CD4-positive, alpha-beta T cell treated with Interleukin-12 subunit alpha and Interleukin-12 subunit beta, for 1 hour (primary cell): ENCODE measurements at regions not wholly inside any gene's neighbourhood (a gene's known extent, or its start where the extent isn't known, plus 50 kb on each side); places are given as distances from the start of the nearest gene placed in this dataset.

ENCODE experiments used
- DNase-seq: peaks from one replicate; pipeline ENCODE4 v3.0.0-alpha.2; 2020

DNA sequence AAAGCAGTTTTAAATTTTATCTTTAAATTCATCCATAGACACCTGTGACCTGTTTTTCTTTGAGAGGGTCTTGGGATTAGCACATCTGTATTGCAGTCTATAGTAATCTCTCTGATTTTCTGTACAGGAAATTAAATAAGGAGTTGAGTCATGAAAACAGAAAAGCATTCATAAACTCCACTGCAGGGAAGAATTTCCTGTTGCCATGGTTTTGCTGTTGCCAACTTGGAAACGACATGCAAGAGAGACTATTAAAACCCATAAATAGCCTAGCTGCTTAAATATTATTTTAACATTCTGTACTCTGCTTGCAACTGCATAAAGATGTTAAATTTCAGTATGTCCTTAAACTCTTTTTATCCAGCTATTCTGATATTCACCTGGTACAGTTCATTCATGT, 281.0 kb upstream of the RGS6 start:
- no peak for DNase-seq

DNA sequence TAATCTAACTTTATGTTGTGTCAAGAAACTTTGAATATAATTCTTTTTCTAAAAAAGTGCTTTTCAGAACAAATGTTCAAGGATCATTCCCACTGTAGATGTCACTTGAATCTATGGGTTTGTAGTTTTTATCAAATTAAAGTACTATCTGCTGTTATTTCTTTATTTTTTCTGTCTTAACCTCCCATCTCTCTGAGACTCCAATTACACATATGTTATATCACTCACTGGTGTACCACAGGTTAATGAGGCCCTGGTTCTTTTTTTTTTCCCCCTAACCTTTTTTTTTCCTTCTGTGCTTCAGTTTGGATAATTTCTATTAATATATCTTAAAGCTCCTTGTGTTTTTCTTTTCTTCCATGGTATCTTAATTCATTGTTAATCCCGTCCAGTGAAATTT, 279.9 kb upstream of the RGS6 start:
- DNase-seq, result no peak

- DNase-seq, result no peak
Observed at GRCh38 chr14:71654810-71655209, 277.4 kb upstream of the RGS6 start.

GRCh38 chr14:71658261-71658860, 273.9 kb upstream of the RGS6 start:
- DNase-seq, result no peak

- DNase-seq, result no peak
Observed at GRCh38 chr14:71659159-71659558, 273.1 kb upstream of the RGS6 start.

- DNase-seq, result no peak
Observed at GRCh38 chr14:71661441-71661840, 270.8 kb upstream of the RGS6 start.

- DNase-seq, result no peak
Observed at GRCh38 chr14:71662291-71662790, 269.9 kb upstream of the RGS6 start.

DNA sequence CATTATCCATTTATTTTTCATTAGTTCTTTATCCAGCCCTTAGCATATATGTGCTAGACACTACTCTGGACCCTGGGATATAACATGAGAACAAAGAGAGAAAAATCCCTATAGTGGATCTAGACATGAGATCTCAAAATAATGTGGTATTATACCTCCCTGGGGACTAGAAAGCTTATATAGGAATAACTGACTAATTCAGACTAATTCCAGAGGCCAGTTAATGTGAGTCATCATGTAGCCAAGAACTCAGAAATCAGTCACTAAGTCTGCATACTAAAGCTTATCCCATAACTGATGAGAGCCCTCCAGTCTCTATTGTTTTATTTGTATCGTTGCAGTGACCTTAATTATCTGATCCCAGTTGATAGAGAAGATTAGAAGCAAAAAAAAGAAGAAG, 267.1 kb upstream of the RGS6 start:
- no peak for DNase-seq

- no peak for DNase-seq
Observed at GRCh38 chr14:71665781-71666180, 266.4 kb upstream of the RGS6 start.

GRCh38 chr14:71666571-71667145, 265.6 kb upstream of the RGS6 start:
- no peak for DNase-seq

GRCh38 chr14:71668186-71668912, 263.9 kb upstream of the RGS6 start:
- no peak for DNase-seq

GRCh38 chr14:71672596-71672995, 259.6 kb upstream of the RGS6 start:
- DNase-seq, result no peak

GRCh38 chr14:71675126-71675899, 256.9 kb upstream of the RGS6 start:
- no peak for DNase-seq

GRCh38 chr14:71675900-71676287, 256.3 kb upstream of the RGS6 start:
- DNase-seq, result no peak

- DNase-seq, result no peak
Observed at GRCh38 chr14:71680736-71681387, 251.4 kb upstream of the RGS6 start.

DNA sequence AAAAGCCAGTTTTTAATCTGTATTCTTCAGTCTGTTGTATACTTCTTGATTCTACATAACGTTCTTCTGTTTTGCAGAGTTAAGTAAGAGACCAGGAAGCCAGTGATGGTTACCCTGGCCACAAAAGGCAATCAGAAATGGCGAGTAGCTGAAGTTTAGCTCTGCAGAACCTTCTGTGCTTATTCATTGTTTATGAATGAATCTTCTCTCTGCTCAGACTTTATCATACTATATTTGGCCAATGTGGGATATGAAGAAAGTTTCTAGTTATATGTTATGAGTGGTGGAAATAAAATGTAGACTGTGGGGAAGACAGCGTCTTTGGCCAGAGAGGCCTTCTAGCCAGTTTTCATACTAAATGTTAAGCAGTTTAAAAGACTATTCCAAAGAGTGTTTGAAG, 249.9 kb upstream of the RGS6 start:
- DNase-seq, result no peak

DNA sequence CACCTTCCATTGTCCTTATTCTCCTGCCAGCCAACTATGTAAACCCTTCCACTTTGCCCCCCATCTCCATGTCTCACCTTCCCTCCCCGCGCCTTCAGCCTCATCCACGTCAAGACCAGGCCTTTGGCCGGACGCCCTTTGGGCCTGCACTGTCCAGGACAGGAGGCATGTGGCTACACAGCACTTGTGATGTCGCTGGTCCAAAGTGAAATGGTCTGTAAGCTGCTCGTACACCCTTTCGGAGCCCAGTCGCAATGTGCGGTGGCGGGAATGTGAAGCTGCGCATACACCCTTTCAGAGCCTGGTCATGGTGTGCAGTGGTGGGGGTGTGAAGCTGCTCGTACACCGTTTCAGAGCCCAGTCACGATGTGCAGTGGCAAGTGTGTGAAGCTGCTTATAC, 247.9 kb upstream of the RGS6 start:
- no peak for DNase-seq

DNA sequence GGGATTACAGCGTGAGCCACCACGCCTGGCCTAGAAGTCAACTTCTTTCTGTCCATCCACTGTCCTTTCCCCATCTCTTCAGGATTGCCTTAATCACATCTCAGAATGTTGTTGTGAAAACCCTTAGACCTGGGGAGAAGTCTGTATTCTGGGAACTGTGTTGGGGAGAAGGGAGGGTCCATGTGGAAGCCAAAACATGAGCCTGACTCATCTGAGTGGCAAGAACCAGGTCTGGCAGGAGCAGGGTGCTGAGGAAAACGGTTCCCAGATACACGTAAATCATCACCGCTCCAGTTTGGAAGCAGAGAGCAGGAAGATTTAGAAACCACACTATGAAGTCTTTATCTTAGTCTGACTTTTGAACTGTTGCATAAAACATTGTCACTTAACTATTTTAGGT, 245.6 kb upstream of the RGS6 start:
- no peak for DNase-seq

DNA sequence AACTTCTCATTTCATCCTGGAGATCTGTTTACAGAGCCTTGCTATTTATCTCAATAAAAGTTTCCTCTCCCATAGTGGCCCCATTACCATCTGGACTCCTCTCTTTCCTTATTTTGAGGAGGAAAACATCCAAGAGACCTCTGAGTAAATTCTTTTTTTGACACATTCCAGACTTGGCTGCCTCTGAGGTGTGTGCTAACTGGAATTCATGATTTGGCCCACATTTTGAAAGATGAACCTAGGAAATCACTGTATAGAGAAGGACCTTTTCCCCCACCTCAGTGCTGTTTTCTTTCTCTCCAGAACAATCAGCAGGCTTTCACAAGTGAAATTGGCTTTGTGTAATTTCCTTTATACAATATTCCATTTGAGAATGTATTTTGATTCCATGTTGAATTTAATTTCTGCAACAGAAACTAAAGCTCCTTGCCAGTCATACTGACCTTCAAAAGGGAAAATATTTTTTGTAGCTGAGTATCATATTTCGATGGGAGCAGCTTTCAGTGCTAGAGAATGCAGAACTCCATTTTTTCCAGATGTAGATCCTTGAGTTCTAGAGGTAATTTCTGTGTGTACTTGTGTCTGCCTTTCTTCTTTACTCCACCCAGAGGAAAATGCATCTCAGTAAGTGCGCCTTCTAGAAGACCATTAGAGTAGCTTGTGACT, 244.9 kb upstream of the RGS6 start:
- no peak for DNase-seq

GRCh38 chr14:71688576-71688975, 243.7 kb upstream of the RGS6 start:
- no peak for DNase-seq

- no peak for DNase-seq
Observed at GRCh38 chr14:71690478-71690877, 241.8 kb upstream of the RGS6 start.

DNA sequence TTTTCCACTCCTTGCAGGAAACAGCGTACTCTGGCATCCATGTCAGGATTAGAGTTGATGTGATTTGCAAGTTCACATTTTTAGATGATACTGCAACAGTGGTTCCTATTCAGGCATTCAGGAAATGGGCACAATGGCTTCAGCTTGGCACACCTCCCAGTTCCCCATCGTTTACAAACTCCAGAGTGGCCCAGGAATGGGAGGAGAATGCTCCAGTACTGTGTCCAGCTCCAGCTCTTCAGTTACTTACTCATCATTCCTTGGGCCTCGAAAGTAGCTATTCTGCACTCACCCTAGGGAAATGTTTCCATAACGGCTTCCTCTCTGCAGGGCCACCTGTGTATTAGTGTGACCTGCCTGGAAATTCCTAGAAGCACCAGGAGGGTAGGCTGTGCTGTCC, 239.7 kb upstream of the RGS6 start:
- no peak for DNase-seq

DNA sequence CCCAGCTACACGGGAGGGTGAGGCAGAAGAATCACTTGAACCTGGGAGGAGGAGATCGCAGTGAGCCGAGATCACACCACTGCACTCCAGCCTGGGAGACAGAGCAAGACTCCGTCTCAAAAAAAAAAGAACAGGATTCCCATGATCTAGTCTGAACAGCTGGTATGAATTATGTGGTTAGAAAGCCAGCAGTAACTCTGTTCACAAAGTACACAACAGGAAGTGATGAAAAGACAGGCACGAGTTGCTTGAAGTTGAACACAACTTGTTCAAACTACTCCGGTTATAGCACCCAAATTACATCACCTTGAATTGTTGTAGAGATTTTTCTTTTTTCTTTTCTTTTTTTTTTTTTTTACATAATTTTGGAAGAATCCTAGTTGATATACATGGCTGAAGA, 238.8 kb upstream of the RGS6 start:
- no peak for DNase-seq
